Hepatocyte (in vitro differentiated cells): ENCODE measurements at regions not wholly inside any gene's neighbourhood (a gene's known extent, or its start where the extent isn't known, plus 50 kb on each side); places are given as distances from the start of the nearest gene placed in this dataset.
A peak's percentile ranks its signal among the peaks of the same experiment; 100 is the strongest.

Experiments
- DNase-seq: peaks from one replicate; pipeline ENCODE4 v3.0.0-alpha.2; 2016; ENCODE audit warnings: low spot score
- H2AFZ ChIP-seq: fragments of 200-600 bp; sonication (generic); 2 replicates; pipeline ENCODE4 v1.6.0; 2016; ENCODE audit warnings: antibody characterized with exemption, mild to moderate bottlenecking
- H3K27ac ChIP-seq: fragments of 200-600 bp; sonication (generic); 2 replicates; pipeline ENCODE4 v1.5.1; 2016; ENCODE audit warnings: mild to moderate bottlenecking
- H3K27me3 ChIP-seq: fragments of 200-600 bp; sonication (generic); 2 replicates; pipeline ENCODE4 v1.6.1; 2016
- H3K36me3 ChIP-seq: fragments of 200-600 bp; sonication (generic); replicated peaks from 2 replicates; pipeline ENCODE4 v1.5.1; 2016; ENCODE audit warnings: low read depth; ENCODE audit not compliant: insufficient read depth
- H3K4me1 ChIP-seq: fragments of 200-600 bp; sonication (generic); 2 replicates; pipeline ENCODE4 v1.5.1; 2016; ENCODE audit warnings: mild to moderate bottlenecking, moderate library complexity; ENCODE audit not compliant: insufficient read depth
- H3K4me2 ChIP-seq: fragments of 200-600 bp; sonication (generic); 2 replicates; pipeline ENCODE4 v1.6.0; 2016
- H3K4me3 ChIP-seq: fragments of 200-600 bp; sonication (generic); 2 replicates; pipeline ENCODE4 v1.5.1; 2016; ENCODE audit warnings: mild to moderate bottlenecking
- H3K79me2 ChIP-seq: fragments of 200-600 bp; sonication (generic); 2 replicates; pipeline ENCODE4 v1.6.0; 2017; ENCODE audit warnings: mild to moderate bottlenecking
- H3K9me2 ChIP-seq: fragments of 200-600 bp; sonication (generic); replicated peaks from 2 replicates; pipeline ENCODE4 v1.6.0; 2017; ENCODE audit warnings: mild to moderate bottlenecking; ENCODE audit not compliant: insufficient read depth
- H3K9me3 ChIP-seq: fragments of 200-600 bp; sonication (generic); 2 replicates; pipeline ENCODE4 v1.5.1; 2016; ENCODE audit warnings: low read depth, mild to moderate bottlenecking
- H4K20me1 ChIP-seq: fragments of 200-600 bp; sonication (generic); 2 replicates; pipeline ENCODE4 v1.6.0; 2016; ENCODE audit warnings: mild to moderate bottlenecking; ENCODE audit not compliant: insufficient read depth, poor library complexity, severe bottlenecking
- CTCF ChIP-seq: fragments of 200-600 bp; sonication (generic); IDR thresholded peaks from 2 replicates; pipeline ENCODE4 v1.5.1; 2016; ENCODE audit warnings: antibody characterized with exemption, mild to moderate bottlenecking; ENCODE audit not compliant: poor library complexity
- EZH2 ChIP-seq: fragments of 200-600 bp; sonication (generic); IDR thresholded peaks from 2 replicates; pipeline ENCODE4 v1.6.1; 2016; ENCODE audit warnings: antibody characterized with exemption, mild to moderate bottlenecking, borderline replicate concordance
- EZH2phosphoT487 ChIP-seq: fragments of 200-600 bp; sonication (generic); IDR thresholded peaks from one replicate; pipeline ENCODE4 v1.6.1; 2018; ENCODE audit warnings: antibody characterized with exemption, mild to moderate bottlenecking, low read depth, moderate library complexity; ENCODE audit not compliant: unreplicated experiment, severe bottlenecking
- WGBS: methylation state at CpG from one replicate; pipeline ENCODE4 v1.1.6; 2016; ENCODE audit warnings: low lambda C conversion rate; ENCODE audit errors: missing lambda C conversion rate; 5-methylcytosine and 5-hydroxymethylcytosine counted together

GRCh38 chr2:7931808-7932207, 750.0 kb upstream of the ID2 start:
- no peaks in the 10 kb centered on the region for H3K27me3 ChIP-seq
- H3K9me2 ChIP-seq = no peaks in the 10 kb centered on the region
- H3K4me1 ChIP-seq = no peaks in the 10 kb centered on the region
- no peak overlapping the region for H2AFZ ChIP-seq
- H3K27ac ChIP-seq = no peak overlapping the region
- H3K9me3 ChIP-seq = no peaks in the 10 kb centered on the region
- TF ChIP-seq EZH2 = no peak
- TF ChIP-seq CTCF = no peak
- no peak for TF ChIP-seq EZH2phosphoT487
- H4K20me1 ChIP-seq = no peaks in the 10 kb centered on the region
- H3K79me2 ChIP-seq = no peaks in the 10 kb centered on the region
- H3K4me2 ChIP-seq = no peak overlapping the region
- no peaks in the 10 kb centered on the region for H3K36me3 ChIP-seq
- 78% methylated on average over 4 of the region's 4 CpGs for WGBS
- no peak overlapping the region for H3K4me3 ChIP-seq
- no peak for DNase-seq

GRCh38 chr2:7933672-7934071, 748.2 kb upstream of the ID2 start:
- Histone ChIP-seq H4K20me1 (no peaks in the 10 kb centered on the region), H3K36me3 (no peaks in the 10 kb centered on the region), H3K4me2 (no peak overlapping the region), H3K4me1 (no peaks in the 10 kb centered on the region), H2AFZ (no peak overlapping the region), H3K27ac (peak overlapping the region; percentile 64), H3K27me3 (no peaks in the 10 kb centered on the region), H3K4me3 (no peak overlapping the region), H3K79me2 (no peaks in the 10 kb centered on the region), H3K9me3 (no peaks in the 10 kb centered on the region), H3K9me2 (no peaks in the 10 kb centered on the region)
- no peak for DNase-seq
- no peak for TF ChIP-seq EZH2phosphoT487
- TF ChIP-seq EZH2 = no peak
- no peak for TF ChIP-seq CTCF
- 83% methylated on average over 1 of the region's 1 CpG for WGBS

- H3K36me3 ChIP-seq = no peaks in the 10 kb centered on the region
- TF ChIP-seq EZH2 = no peak
- TF ChIP-seq CTCF = no peak
- no peak for TF ChIP-seq EZH2phosphoT487
- H3K9me2 ChIP-seq = no peaks in the 10 kb centered on the region
- H2AFZ ChIP-seq = no peak overlapping the region
- H3K9me3 ChIP-seq = no peaks in the 10 kb centered on the region
- no peaks in the 10 kb centered on the region for H3K4me1 ChIP-seq
- no peaks in the 10 kb centered on the region for H3K79me2 ChIP-seq
- H4K20me1 ChIP-seq = no peaks in the 10 kb centered on the region
- WGBS = 94% methylated on average over 4 of the region's 4 CpGs
- DNase-seq = no peak
- no peak overlapping the region for H3K27ac ChIP-seq
- no peak overlapping the region for H3K4me2 ChIP-seq
- H3K4me3 ChIP-seq = no peak overlapping the region
- H3K27me3 ChIP-seq = no peaks in the 10 kb centered on the region
Observed at GRCh38 chr2:7934476-7934875, 747.4 kb upstream of the ID2 start.

- no peaks in the 10 kb centered on the region for H3K79me2 ChIP-seq
- H4K20me1 ChIP-seq = no peaks in the 10 kb centered on the region
- no peak for DNase-seq
- TF ChIP-seq EZH2phosphoT487 (no peak), CTCF (no peak), EZH2 (no peak)
- H3K27me3 ChIP-seq = no peaks in the 10 kb centered on the region
- H3K36me3 ChIP-seq = no peaks in the 10 kb centered on the region
- no peak overlapping the region for H3K4me3 ChIP-seq
- no peaks in the 10 kb centered on the region for H3K9me2 ChIP-seq
- H3K27ac ChIP-seq = no peak overlapping the region
- no peaks in the 10 kb centered on the region for H3K9me3 ChIP-seq
- 97% methylated on average over 1 of the region's 1 CpG for WGBS
- no peak overlapping the region for H2AFZ ChIP-seq
- no peak overlapping the region for H3K4me2 ChIP-seq
- peaks cover 11% of the 10 kb centered on the region for H3K4me1 ChIP-seq
Observed at GRCh38 chr2:7937082-7937481, 744.8 kb upstream of the ID2 start.
